ENCODE measurements at regions not wholly inside any gene's neighbourhood (a gene's known extent, or its start where the extent isn't known, plus 50 kb on each side); places are given as distances from the start of the nearest gene placed in this dataset.

- no peak for TF ChIP-seq EZH2phosphoT487 (IDR thresholded peaks at IDR 0.05; ENCODE audit: borderline replicate concordance)
- TF ChIP-seq CTCF (conservative IDR thresholded peaks at IDR 0.05; ENCODE audit: low read length): no peak
- peaks cover 4% of the 10 kb centered on the region for H3K4me1 ChIP-seq (ENCODE audit: insufficient read depth, low read length, poor library complexity, severe bottlenecking)
- no peaks in the 10 kb centered on the region for H3K79me2 ChIP-seq (ENCODE audit: insufficient read depth, low read length)
Measured at GRCh38 chr6:151702851-151703658, 104.4 kb upstream of the ESR1 start.

GRCh38 chr6:151704383-151704782 lies 103.1 kb upstream of the ESR1 start:
- Histone ChIP-seq H4K20me1 (ENCODE audit: insufficient read depth, low read length, poor library complexity, severe bottlenecking) (no peaks in the 10 kb centered on the region), H3K9ac (ENCODE audit: low read depth, low read length, poor library complexity, severe bottlenecking) (no peak overlapping the region), H2AFZ (ENCODE audit: low read length) (no peak overlapping the region), H3K27me3 (ENCODE audit: insufficient read depth, low read length, poor library complexity, severe bottlenecking) (no peaks in the 10 kb centered on the region), H3K9me3 (ENCODE audit: insufficient read depth, low read depth, low read length) (no peaks in the 10 kb centered on the region), H3K9me2 (replicated peaks; ENCODE audit: low read depth, low read length) (no peaks in the 10 kb centered on the region), H3K4me1 (ENCODE audit: insufficient read depth, low read length, poor library complexity, severe bottlenecking) (peaks cover 4% of the 10 kb centered on the region), H3K4me3 (ENCODE audit: low read length, poor library complexity, severe bottlenecking) (no peak overlapping the region), H3K36me3 (ENCODE audit: insufficient read depth, low read length) (no peaks in the 10 kb centered on the region), H3F3A (ENCODE audit: low read depth) (no peaks in the 10 kb centered on the region), H3K4me2 (ENCODE audit: low read depth, low read length, poor library complexity, severe bottlenecking) (no peak overlapping the region), H3K79me2 (ENCODE audit: insufficient read depth, low read length) (no peaks in the 10 kb centered on the region)
- TF ChIP-seq CTCF (conservative IDR thresholded peaks at IDR 0.05; ENCODE audit: low read length) (no peak), EZH2phosphoT487 (IDR thresholded peaks at IDR 0.05; ENCODE audit: borderline replicate concordance) (no peak)

More at GRCh38 chr6:151702851-151703658, 104.4 kb upstream of the ESR1 start:
- no peaks in the 10 kb centered on the region for H3K27me3 ChIP-seq (ENCODE audit: insufficient read depth, low read length, poor library complexity, severe bottlenecking)
- H3K4me2 ChIP-seq (ENCODE audit: low read depth, low read length, poor library complexity, severe bottlenecking): no peak overlapping the region
- H3K4me3 ChIP-seq (ENCODE audit: low read length, poor library complexity, severe bottlenecking): no peak overlapping the region
- H3K9ac ChIP-seq (ENCODE audit: low read depth, low read length, poor library complexity, severe bottlenecking): no peak overlapping the region
- H3K9me3 ChIP-seq (ENCODE audit: insufficient read depth, low read depth, low read length): no peaks in the 10 kb centered on the region
- no peaks in the 10 kb centered on the region for H4K20me1 ChIP-seq (ENCODE audit: insufficient read depth, low read length, poor library complexity, severe bottlenecking)
- no peaks in the 10 kb centered on the region for H3F3A ChIP-seq (ENCODE audit: low read depth)
- no peaks in the 10 kb centered on the region for H3K36me3 ChIP-seq (ENCODE audit: insufficient read depth, low read length)
- no peaks in the 10 kb centered on the region for H3K9me2 ChIP-seq (replicated peaks; ENCODE audit: low read depth, low read length)
- H2AFZ ChIP-seq (ENCODE audit: low read length): 0 out of 2 replicates have a peak overlapping the region, but pooled peaks have one; percentile 4

- no peaks in the 10 kb centered on the region for H3K36me3 ChIP-seq (ENCODE audit: insufficient read depth, low read length)
- H3K79me2 ChIP-seq (ENCODE audit: insufficient read depth, low read length): no peaks in the 10 kb centered on the region
- no peaks in the 10 kb centered on the region for H3K9me2 ChIP-seq (replicated peaks; ENCODE audit: low read depth, low read length)
- H3K27me3 ChIP-seq (ENCODE audit: insufficient read depth, low read length, poor library complexity, severe bottlenecking): no peaks in the 10 kb centered on the region
- H2AFZ ChIP-seq (ENCODE audit: low read length): no peak overlapping the region
- no peak overlapping the region for H3K4me3 ChIP-seq (ENCODE audit: low read length, poor library complexity, severe bottlenecking)
- no peaks in the 10 kb centered on the region for H3F3A ChIP-seq (ENCODE audit: low read depth)
- no peak overlapping the region for H3K9ac ChIP-seq (ENCODE audit: low read depth, low read length, poor library complexity, severe bottlenecking)
- H4K20me1 ChIP-seq (ENCODE audit: insufficient read depth, low read length, poor library complexity, severe bottlenecking): no peaks in the 10 kb centered on the region
- no peaks in the 10 kb centered on the region for H3K4me1 ChIP-seq (ENCODE audit: insufficient read depth, low read length, poor library complexity, severe bottlenecking)
- no peaks in the 10 kb centered on the region for H3K9me3 ChIP-seq (ENCODE audit: insufficient read depth, low read depth, low read length)
- no peak for TF ChIP-seq CTCF (conservative IDR thresholded peaks at IDR 0.05; ENCODE audit: low read length)
- no peak for TF ChIP-seq EZH2phosphoT487 (IDR thresholded peaks at IDR 0.05; ENCODE audit: borderline replicate concordance)
- no peak overlapping the region for H3K4me2 ChIP-seq (ENCODE audit: low read depth, low read length, poor library complexity, severe bottlenecking)
Measured at GRCh38 chr6:151705993-151706733, 101.3 kb upstream of the ESR1 start.

Data from Loucy (cell line).